HL-60 (cell line): ENCODE measurements at regions not wholly inside any gene's neighbourhood (a gene's known extent, or its start where the extent isn't known, plus 50 kb on each side); places are given as distances from the start of the nearest gene placed in this dataset.

Experiments used
- CTCF ChIP-seq: IDR thresholded peaks from one replicate; pipeline ENCODE4 v1.5.1; 2011; ENCODE audit warnings: low read length, control low read depth, inconsistent platforms; ENCODE audit not compliant: insufficient read depth
- GABPA ChIP-seq: IDR thresholded peaks from 2 replicates; pipeline ENCODE4 v1.6.1; 2012; ENCODE audit warnings: low read depth
- POLR2AphosphoS5 ChIP-seq: IDR thresholded peaks from 2 replicates; pipeline ENCODE4 v1.6.1; 2012; ENCODE audit warnings: low read depth
- REST ChIP-seq: IDR thresholded peaks from 2 replicates; pipeline ENCODE4 v1.6.1; 2012; ENCODE audit warnings: low read depth; ENCODE audit not compliant: insufficient replicate concordance
- SPI1 ChIP-seq: IDR thresholded peaks from 2 replicates; pipeline ENCODE4 v1.6.1; 2012; ENCODE audit warnings: low read depth, mild to moderate bottlenecking, borderline replicate concordance

GRCh38 chr7:28361551-28361950, 50.8 kb upstream of the CREB5 start:
- TF ChIP-seq CTCF (no peak), REST (no peak), POLR2AphosphoS5 (no peak), SPI1 (no peak), GABPA (no peak)
